Inflammatory macrophage (primary cell): ENCODE measurements at regions not wholly inside any gene's neighbourhood (a gene's known extent, or its start where the extent isn't known, plus 50 kb on each side); places are given as distances from the start of the nearest gene placed in this dataset.
"Not testable (repeated sequence)": the region's sequence is repeated elsewhere in the genome, so short reads cannot be mapped to it uniquely, and the experiment has no call there.

Experiments used
- DNase-seq, 2 donors: peaks; one replicate each; pipeline ENCODE4 v3.0.0-alpha.2; 2020 to 2022

DNA sequence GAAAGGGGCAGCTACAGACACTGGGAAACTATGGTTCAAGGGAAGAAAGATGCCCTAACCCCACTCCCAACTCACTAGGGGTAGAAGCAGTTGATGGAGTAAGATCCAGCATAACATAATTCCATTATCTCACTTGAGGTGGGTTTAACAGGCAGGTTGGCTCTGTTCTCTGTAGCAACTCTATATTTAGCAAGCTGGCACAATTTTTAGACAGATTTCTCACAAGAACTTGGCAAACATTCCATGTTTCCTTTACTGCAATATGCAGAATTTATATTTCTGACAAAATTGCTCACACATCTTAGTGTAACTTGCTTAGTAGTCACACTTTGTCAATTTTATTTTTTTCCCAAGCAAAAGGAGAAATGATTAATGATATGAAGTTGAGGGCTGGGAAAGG is 475.4 kb downstream of the RMST start:
- no peak for DNase-seq

DNA sequence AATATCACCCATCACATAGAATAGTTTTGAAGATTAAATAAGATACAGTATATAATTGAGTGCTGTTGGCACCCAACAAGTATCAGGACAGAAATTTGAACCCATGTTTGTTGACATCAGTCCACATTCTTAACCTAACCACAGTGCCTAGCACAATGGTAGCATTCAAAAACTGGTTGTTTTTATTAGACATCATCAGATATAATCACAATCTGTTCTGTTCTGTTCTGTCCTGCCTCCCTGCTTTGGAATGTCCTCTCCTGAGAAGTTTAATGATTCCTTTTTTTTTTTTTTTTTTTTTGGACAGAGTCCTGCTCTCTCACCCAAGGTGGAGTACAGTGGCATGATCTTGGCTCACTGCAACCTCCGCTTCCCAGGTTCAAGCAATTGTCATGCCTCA is 476.6 kb downstream of the RMST start:
- DNase-seq = no peak

DNA sequence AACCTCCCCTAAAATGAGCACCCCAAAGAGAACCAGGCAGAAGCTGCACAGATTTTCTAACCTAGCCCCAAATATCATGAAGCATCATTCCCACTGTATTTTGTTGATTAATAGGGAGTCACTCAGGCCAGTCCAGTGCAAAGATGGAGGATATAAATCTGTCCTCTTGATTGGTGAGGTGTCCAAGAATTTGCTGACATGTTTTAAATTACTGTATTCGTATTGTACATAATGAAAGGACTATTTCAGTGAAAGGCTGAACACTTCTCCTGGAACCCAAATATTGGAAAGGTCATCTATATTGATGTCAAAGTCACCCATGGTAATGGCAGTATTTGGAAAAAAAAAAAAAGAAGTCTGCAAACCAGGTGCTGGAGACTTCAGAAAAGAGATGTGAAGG is 477.5 kb downstream of the RMST start:
- no peak for DNase-seq

DNA sequence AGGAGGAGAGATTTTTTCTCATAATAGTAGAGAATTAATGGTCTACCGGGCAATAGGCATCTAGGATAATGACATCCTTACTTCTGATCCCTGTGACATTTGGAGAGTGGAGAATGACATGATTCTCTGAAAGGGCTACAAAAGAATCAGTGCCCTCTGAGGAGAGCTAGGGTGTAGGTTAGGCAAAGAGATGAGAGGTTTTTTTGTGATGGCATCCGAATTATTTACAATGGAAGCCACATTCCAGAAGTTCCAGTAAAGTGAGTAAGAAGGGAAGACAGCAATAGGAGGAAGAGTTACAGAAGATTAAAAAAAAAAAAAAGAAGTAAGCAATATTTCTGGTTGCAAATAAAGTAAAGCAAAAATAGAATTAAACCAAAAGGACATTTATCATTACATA is 478.0 kb downstream of the RMST start:
- no peak for DNase-seq

DNA sequence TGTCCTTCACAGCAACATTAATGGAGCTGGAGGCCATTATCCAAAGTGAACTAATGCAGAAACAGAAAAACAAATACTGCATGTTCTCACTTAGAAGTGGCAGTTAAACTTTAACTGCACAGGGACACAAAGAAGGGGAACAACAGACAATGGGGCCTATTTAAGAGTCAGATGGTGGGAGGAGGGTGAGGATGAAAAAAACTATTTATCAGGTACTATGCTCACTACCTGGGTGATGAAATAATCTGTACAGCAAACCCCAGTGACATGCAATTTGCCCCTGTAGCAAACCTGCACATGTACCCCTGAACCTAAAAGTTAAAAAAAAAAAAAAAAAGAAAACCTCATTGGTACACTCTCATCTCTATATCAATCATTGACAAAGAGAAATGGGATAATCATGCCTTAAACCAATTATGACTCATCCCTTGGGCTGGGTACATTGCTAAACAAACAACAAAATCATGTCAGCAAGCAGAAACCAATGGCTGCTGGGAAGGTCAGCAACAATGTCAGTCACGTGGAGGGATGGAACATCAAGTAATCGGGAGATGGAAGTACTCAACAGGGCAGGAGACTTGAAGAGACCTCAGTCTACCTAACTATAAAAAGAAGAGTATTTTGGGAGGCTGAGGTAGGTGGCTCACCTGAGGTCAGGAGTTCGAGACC is 479.2 kb downstream of the RMST start:
- no peak for DNase-seq

DNA sequence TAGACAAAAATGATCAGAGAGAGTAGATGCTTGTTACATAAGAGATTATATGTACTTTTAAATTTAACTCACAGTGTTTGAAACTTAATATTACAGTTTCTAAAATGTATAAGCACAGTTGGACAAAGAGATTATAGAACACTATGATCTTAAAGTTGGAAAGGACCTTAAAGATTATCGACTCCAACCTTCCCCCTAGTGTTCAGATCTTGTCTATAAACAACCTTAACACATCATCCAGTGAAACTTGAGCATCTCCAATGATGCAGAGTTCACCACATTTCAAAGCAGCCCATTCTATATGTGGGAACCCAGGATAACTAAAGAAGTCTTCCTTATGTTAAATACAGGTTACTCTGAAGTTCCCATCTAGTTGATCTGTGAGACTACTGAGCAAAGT is 480.8 kb downstream of the RMST start:
- DNase-seq = no peak

DNA sequence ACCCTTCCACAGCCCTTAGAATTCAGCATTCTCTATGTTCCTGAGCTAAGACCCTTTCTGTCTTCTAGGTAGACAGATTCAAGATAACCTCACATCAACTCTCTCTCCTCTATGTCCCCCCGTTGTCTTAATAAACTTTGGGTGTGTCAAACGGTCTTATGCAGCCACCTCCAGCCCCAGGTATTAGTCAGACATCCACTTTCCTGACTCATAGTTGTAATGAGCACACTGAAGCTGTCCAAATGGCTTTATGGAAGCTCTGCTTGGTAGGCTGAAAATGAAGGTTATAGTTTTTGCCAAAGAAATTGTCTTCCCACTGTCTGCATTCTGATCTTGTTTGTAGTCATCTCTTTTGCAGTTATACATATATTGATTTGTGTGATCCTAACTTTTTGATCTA is 482.0 kb downstream of the RMST start:
- no peak for DNase-seq

DNA sequence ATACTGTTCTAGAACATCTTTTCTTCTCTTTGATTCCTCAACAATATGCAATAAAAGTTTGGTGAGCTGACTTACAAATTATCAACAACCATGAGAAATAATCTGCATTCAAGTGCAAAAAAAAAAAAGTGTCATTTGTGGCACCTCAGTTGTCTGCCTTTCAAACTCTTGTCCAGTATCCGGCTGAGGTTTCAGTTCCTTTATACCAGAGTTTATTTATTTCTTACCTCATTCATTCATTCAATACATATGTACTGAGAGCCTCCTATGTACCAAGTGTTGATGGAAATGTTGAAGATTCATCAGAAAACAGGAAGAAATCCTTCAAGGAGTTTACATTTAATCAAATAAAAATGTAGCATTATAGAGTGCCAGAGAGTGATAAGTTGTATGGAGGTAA is 484.1 kb downstream of the RMST start:
- DNase-seq = no peak

DNA sequence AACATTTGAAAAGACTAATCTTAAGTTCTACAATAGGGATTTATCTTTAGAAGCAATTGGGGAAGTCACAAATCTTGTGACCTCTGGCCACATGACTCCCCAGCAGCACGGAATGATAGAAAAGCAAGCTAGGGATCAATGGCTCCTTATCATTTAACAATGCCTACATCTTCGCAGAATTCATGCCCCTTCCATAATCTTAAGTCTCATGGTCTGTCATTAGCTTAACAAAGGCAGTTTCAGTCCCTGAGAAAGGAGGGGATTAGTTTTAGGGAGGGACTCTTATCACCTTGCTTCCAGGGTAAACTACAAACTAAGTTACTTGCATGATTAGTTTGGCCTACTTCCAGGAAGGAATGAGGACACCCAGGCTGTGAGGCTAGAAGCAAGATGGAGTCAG is 486.0 kb downstream of the RMST start:
- no peak for DNase-seq

DNA sequence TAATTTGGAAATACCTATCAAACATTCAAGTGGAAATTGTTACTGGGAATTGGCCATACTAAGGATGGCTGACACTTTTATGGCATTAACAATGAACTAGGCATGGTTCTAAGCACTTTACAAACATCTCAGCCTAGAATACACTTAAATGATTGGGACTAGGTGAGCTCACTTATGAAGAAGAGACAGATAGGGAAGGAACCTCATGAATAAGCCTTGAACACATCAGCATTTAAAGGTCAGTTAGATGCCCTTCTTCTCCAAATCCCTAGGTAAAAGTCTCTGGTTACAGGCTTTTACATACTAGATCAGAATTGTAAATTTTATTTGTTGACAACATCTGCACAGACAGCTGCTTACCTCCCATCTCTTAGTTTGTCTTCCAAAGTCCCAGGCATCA is 488.6 kb downstream of the RMST start:
- DNase-seq = no peak

DNA sequence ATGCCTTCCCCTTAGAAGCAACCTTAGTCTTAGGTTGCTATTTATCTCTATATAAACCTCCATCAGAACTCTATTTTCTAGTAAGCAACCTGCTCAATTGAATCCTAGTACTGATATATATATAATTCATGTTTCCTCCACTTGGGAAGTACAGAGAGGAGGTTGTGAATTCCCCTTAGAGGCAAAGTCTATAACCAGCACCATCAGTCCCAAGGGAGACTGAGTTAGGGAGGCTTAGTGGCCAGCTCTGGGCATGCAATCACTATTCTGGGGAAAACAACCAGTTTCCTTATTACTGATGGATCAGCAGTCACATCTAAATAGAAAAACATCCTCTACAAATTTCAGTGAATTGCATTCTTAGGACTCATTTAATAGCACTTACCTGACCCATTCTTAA is 489.1 kb downstream of the RMST start:
- DNase-seq = no peak

DNA sequence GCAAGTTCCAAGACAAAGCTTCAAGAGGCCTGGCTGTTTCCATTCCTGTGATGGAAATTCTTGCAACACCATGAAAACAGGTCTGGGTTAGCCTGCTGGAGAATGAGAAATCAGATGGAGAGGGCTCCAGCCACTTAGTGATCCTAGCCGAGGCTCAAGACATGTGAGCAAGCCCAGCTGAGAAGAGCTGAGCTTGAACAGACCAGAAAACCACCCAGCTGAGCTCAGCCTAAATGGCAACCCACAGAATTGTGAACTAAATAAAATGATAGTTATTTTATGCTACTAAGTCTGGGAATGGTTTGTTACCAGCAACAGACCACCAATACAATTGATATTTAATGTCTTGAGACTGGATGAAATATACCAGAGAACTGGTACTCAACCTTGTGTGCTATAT is 494.5 kb downstream of the RMST start:
- DNase-seq = no peak

DNA sequence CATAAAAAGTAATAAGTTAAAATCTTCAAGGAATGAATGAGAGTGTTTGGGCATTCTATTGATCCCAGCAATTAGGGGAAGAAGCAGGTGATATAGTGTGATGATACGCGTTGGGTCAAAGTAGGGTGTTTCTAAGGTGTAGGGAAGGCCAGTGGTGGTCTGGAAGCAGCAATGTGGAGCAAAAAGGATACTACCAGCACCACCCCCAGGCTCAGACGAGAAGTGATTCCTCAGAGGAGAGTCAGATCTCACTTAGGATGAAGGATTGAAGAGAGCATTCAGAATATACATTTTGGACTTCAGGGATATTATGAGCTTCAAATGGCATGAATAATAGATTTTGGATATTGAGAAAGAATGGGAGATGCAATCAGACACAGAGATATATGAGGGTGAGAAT is 497.6 kb downstream of the RMST start:
- DNase-seq = no peak

DNA sequence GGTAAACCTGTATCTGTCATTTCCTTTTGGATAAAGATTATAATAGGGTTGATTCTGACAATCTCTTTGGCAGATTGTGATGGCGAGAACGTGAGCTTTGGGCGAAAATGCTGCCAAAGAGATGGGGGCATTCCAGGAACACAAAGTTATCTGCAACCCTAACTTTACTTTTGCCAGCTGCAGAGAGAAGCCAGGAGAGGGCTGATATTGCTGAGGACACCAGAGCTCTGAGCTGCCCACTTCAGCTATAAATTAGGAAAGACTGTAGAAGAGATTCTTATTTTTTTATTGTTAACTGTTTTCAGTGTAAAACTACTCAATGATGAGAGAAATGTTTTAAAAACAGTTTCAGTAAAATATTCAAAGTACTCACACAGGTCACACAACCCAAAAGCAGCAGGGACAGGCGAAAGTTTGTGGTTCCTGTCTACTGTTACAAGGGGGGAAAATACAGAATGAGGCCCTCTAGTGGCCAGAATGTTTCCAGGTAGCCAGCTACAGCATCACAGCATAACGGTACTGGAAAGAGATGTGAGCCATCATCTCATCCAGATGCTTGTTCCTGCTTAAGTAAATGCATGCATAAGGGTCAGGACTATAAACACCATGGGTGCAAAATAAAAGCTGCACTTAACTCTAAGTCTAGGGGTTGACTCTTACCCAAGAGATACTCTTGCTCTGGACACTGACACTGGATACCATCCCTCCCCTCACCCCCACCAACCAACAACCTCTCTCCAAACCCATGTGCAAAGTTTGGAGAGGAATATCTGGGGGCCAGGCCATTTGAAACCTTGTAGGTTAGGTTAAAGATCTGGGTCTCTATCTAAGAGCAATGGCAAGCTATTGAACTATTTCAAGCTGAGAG is 498.4 kb downstream of the RMST start:
- peak; percentile 3 to 25 for DNase-seq

DNA sequence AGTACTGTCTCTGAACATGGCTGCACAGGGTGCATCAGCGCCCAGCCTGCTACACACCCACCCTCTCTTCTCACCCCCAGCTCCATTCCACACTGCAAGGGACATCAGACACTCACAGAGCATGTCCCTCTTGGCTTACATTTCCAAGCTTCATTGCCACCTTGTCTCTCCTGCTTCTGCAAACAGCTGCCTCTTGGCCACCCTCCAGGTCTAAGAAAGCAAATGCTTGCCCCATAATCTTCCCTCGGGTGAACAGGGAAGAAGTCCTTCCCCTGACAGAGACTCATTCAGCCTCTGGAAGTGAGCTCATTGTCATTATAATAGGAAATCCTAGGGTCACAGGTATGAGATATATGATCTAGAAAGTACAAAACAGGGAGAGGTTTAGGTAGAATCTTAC is 505.2 kb downstream of the RMST start:
- DNase-seq = no peak

DNA sequence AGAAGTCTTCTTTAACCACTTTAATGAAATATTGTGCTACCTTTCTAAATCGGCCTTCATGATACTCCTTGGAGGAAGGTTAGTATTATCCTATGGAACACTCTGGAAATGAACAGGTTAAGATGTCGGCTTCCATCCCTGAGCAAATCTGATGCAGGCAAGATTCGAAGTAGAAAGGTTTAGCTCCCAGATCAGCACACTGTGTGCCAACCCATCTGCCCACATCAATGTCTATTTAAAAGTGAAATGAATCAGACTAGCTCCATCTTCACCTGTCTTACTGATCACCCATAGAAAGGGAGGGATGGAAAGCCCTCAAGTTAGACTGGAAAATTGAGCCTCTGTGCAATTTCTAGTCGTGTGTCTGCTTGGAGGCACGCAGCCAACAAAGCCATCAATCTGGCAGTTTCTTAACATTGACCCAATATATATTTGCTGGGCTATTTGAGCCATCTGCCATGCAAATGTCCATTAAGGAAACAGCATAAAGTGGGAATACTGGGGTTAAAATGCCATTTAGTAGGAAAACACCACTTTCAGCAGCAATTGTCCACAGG is 506.1 kb downstream of the RMST start:
- no peak for DNase-seq

DNA sequence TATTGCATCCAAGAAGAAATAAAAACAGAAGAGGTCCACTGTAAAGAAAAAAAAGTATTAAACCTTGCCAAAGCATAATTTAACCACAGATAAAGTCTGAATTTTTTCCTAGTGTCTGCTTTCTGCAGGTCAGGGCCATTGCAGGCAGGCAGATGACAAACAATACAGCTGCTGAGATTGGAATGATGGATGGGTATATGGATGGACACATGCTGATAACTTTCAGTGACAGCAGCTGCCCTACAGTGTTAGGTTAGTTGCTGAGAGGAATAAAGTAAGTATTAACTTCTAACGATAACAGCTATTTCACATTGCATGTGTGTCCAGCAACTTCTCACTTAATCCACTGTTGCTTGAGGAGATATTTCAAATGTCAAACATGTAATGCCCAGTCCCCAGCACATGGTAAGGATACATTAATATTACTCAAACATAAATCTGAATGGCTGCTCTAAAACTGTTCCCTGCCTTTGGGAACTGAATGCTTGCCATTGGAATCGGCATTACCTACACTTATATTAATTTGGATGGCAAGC is 515.3 kb downstream of the RMST start:
- no peak for DNase-seq

DNA sequence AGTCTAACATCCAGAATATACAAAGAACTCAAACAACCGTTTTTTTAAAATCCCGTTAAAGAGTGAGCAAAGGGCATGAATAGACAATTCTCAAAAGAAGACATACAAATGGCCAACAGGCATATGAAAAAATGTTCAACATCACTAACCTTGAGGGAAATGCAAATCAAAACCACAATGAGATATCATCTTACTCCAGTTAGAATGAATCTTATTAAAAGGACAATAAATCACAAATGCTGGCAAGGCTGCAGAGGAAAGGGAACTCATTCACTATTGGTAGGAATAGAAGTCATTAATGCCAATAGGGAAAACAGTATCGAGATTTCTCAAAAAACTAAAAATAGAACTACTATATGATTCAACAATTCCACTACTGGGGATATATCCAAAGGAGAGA is 520.1 kb downstream of the RMST start:
- DNase-seq = no peak

DNA sequence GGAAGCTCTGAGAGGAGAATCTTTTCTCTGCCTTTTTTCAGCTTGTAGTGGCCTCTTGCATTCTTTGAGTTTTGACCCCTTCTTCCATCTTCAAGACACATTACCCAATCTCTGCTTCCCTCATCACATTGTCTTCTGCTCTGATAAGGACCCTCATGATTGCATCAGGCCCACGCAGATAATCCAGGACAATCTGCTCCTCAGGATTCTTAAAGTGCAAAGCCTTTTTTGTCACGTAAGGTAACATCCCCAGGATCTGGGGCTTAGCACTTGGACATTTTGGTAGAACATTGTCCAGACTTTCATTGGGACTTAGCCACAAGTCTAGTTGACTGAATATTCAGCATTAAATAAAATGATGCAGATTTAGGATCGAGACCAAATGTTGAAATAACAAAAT is 521.2 kb downstream of the RMST start:
- no peak for DNase-seq

DNA sequence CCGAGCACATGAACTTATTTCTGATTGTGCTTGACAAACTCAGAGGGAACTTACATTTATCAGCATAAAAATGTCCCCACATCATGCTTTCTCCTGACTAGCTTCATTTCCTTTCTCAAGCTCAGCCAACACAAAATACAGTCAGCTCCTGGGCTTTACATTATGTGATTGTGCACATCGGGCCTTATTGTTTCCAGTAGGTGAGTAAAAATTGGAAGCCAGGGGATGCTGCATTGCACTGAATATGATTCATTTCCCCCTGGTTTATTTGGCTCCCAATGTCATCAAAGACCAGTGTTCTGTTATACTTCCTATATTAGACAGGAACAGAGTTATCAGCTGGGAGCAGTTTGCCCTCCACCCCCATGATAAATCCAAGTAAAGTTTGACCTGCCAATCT is 521.8 kb downstream of the RMST start:
- no peak for DNase-seq

DNA sequence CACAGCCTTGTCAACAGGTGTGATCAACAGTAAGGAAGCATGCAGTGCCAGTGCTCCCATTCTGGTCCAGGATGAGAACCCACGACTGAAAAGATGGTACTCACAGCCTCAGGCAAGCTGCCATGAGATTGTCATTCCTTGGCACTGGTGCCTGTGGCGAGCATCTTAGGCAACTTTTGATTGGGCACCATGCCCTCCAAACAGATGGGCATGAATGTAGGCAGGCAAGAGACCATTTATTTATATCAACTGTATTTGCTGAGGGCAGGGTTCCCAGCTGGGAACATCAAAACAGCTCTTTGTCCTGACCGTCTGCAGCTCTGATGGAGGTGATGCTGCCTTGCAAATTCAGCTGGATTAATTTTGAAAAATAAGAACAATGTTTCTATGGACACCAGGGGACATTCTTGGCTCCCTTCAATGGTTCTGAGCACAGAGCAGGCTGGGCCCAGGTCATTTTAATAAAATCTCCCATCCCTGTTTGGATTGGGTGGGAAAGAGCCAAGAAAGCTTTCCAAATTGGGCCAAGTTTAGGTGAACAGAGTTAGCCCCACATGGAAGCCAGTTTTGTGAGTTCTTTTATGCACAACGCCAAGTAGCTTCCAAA is 522.5 kb downstream of the RMST start:
- no peak for DNase-seq

DNA sequence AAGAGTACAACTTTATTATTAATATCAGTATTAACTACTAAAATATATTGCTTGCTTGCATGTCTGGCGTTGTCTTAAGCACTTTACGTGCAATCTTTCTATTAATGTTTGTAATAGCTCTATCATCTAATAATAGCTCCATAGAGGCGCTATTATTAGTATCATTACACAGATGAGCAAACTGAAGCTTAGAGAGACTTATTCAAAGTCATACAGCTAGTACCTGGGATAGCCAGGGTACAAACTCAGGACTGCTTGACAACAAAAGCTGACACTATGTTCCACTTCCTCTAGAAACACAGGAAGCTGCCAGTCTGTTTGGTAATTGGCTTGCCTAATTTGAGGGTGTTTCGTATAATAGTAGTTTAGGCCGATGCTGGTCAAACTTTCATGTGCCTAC is 523.2 kb downstream of the RMST start:
- no peak for DNase-seq

DNA sequence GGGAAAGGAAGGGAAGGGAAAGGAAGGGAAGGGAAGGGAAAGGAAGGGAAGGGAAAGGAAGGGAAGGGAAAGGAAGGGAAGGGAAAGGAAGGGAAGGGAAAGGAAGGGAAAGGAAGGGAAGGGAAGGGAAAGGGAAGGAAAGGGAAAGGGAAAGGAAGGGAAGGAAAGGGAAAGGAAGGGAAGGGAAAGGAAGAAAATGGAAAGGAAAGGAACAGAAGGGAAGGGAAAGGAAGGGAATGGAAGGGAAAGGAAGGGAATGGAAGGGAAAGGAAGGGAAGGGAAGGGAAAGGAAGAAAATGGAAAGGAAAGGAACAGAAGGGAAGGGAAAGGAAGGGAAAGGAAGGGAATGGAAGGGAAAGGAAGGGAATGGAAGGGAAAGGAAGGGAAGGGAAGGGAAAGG is 526.0 kb downstream of the RMST start:
- DNase-seq = not testable (repeated sequence)
